Keratinocyte (primary cell): ENCODE measurements at regions not wholly inside any gene's neighbourhood (a gene's known extent, or its start where the extent isn't known, plus 50 kb on each side); places are given as distances from the start of the nearest gene placed in this dataset.
"Not testable (repeated sequence)": the region's sequence is repeated elsewhere in the genome, so short reads cannot be mapped to it uniquely, and the experiment has no call there.

Experiments used
- DNase-seq: peaks from one replicate; pipeline ENCODE4 v3.0.0-alpha.2; 2011; ENCODE audit warnings: low read depth, missing footprints, low spot score
- FAIRE-seq: peaks from 2 replicates; lab custom pipeline; 2011; peaks lifted over from hg19 to GRCh38; lab: Jason Lieb, UNC
- H2AFZ ChIP-seq: 2 replicates; pipeline ENCODE4 v1.6.0; 2012; ENCODE audit warnings: low read length, control low read depth, inconsistent platforms; ENCODE audit not compliant: control insufficient read depth
- H3K27ac ChIP-seq: 2 replicates; pipeline ENCODE4 v1.5.1; 2011; ENCODE audit warnings: low read length; ENCODE audit not compliant: control insufficient read depth, insufficient read depth
- H3K27me3 ChIP-seq: 3 replicates; pipeline ENCODE4 v1.6.0; 2011; ENCODE audit warnings: low read length; ENCODE audit not compliant: control insufficient read depth, insufficient read depth; ENCODE audit errors: extremely low read depth
- H3K36me3 ChIP-seq, 2 experiments: 2 replicates in 1 of 2; 3 replicates in 1 of 2; pipeline ENCODE4 v1.5.1; 2011; ENCODE audit warnings: low read length in 2 of 2, mild to moderate bottlenecking in 1 of 2; ENCODE audit not compliant: control insufficient read depth in 2 of 2, insufficient read depth in 2 of 2; ENCODE audit errors: extremely low read depth in 1 of 2
- H3K4me1 ChIP-seq: 3 replicates; pipeline ENCODE4 v1.5.1; 2011; ENCODE audit warnings: low read length; ENCODE audit not compliant: control insufficient read depth, insufficient read depth; ENCODE audit errors: extremely low read depth
- H3K4me2 ChIP-seq: 3 replicates; pipeline ENCODE4 v1.6.0; 2011; ENCODE audit warnings: low read depth, low read length; ENCODE audit not compliant: control insufficient read depth, insufficient read depth; ENCODE audit errors: extremely low read depth
- H3K4me3 ChIP-seq, 3 experiments: fragments of 200-600 bp in 1 of 3; sonication (generic) in 1 of 3; 2 replicates in 2 of 3; 3 replicates in 1 of 3; pipeline ENCODE4 v1.5.1; 2011 to 2016; ENCODE audit warnings: low read length in 3 of 3, mild to moderate bottlenecking in 3 of 3, control low read depth in 2 of 3, inconsistent platforms in 1 of 3, low read depth in 1 of 3, mixed read lengths in 1 of 3, mixed run types in 1 of 3, moderate library complexity in 1 of 3; ENCODE audit not compliant: control insufficient read depth in 2 of 3, insufficient read depth in 2 of 3; ENCODE audit errors: extremely low read depth in 1 of 3
- H3K79me2 ChIP-seq: 2 replicates; pipeline ENCODE4 v1.6.0; 2012; ENCODE audit warnings: low read length; ENCODE audit not compliant: control insufficient read depth, insufficient read depth
- H3K9ac ChIP-seq: 3 replicates; pipeline ENCODE4 v1.6.0; 2011; ENCODE audit warnings: low read length; ENCODE audit not compliant: control insufficient read depth, insufficient read depth; ENCODE audit errors: extremely low read depth
- H3K9me1 ChIP-seq: 3 replicates; pipeline ENCODE4 v1.6.0; 2011; ENCODE audit warnings: low read length; ENCODE audit not compliant: control insufficient read depth, insufficient read depth; ENCODE audit errors: extremely low read depth
- H3K9me3 ChIP-seq: 2 replicates; pipeline ENCODE4 v1.5.1; 2012; ENCODE audit warnings: low read depth, low read length; ENCODE audit not compliant: control insufficient read depth
- H4K20me1 ChIP-seq: 3 replicates; pipeline ENCODE4 v1.6.0; 2011; ENCODE audit warnings: low read length; ENCODE audit not compliant: control insufficient read depth, insufficient read depth; ENCODE audit errors: extremely low read depth
- EZH2 ChIP-seq: IDR thresholded peaks from one replicate; pipeline ENCODE4 v1.6.1; 2012; ENCODE audit warnings: inconsistent platforms, mild to moderate bottlenecking, low read length, moderate library complexity
- dilution Hi-C: fragments of 300-500 bp; cut with MboI; formaldehyde crosslinking; loops from one replicate; pipeline ENCODE4 v1.7.0; 2020; ENCODE audit warnings: low sequenced_read_pairs; ENCODE audit not compliant: extremely low pct_ligation_motif_present
- TF ChIP-seq, protein P1 (sequence below), 3 experiments: IDR thresholded peaks in 1 of 3; conservative IDR thresholded peaks in 1 of 3; optimal IDR thresholded peaks in 1 of 3; 2 replicates in 2 of 3; 3 replicates in 1 of 3; pipeline versions ENCODE3 to v1.5.1; 2011; ENCODE audit warnings: low read length in 3 of 3, mild to moderate bottlenecking in 3 of 3, moderate library complexity in 2 of 3, control low read depth in 1 of 3, inconsistent platforms in 1 of 3; ENCODE audit not compliant: insufficient read depth in 2 of 3; ENCODE audit errors: extremely low read depth in 1 of 3

DNA sequence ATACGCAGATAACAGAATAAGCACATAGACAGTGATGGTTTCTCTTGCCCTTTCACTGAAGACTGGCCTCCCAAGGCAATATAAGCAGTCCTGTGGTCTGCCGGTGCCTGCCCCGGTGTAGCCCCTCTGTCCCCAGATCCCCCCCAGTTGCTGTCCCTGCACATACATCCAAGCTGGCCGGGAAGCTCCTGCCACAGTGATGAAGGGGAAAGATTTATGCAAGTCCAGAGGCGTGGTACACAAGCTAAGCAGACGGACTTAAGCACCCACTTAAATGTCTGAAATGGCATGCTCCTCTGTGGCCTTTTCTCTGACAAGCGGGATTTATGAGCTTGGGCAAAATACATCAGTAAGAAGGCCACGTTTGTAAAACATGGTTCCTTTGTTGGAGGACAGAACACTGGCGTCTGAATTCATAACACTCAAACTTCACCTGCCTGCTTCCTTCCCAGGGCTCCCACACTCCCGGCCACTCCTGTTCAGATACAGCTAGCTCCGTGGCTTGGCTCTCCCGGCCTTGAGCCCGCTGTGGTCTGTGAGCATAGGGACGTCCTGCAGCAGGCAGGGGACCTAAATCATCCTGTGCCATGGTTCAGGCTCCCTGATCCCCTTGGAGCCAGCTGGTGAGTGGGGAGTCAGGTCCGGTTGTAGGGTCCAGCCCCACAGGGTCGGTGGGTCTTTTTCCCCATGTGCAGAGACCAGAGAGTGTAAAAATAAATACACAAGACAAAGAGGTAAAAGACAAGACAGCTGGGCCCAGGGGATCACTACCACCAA lies 61.7 kb upstream of the PPP2R2D start:
- DNase-seq: no peak
- Histone ChIP-seq H3K36me3 (no peaks in the 10 kb centered on the region), H3K27ac (no peak overlapping the region), H3K79me2 (no peaks in the 10 kb centered on the region), H3K9me1 (no peaks in the 10 kb centered on the region), H3K9me3 (peaks cover 3% of the 10 kb centered on the region), H3K4me2 (no peak overlapping the region), H3K4me1 (no peaks in the 10 kb centered on the region), H3K4me3 (no peak overlapping the region), H3K27me3 (no peaks in the 10 kb centered on the region), H3K9ac (no peak overlapping the region), H4K20me1 (no peaks in the 10 kb centered on the region), H2AFZ (no peak overlapping the region)
- dilution Hi-C loops: no loop called here
- FAIRE-seq: no peak
- no peak for TF ChIP-seq EZH2
- TF ChIP-seq, protein P1, sequence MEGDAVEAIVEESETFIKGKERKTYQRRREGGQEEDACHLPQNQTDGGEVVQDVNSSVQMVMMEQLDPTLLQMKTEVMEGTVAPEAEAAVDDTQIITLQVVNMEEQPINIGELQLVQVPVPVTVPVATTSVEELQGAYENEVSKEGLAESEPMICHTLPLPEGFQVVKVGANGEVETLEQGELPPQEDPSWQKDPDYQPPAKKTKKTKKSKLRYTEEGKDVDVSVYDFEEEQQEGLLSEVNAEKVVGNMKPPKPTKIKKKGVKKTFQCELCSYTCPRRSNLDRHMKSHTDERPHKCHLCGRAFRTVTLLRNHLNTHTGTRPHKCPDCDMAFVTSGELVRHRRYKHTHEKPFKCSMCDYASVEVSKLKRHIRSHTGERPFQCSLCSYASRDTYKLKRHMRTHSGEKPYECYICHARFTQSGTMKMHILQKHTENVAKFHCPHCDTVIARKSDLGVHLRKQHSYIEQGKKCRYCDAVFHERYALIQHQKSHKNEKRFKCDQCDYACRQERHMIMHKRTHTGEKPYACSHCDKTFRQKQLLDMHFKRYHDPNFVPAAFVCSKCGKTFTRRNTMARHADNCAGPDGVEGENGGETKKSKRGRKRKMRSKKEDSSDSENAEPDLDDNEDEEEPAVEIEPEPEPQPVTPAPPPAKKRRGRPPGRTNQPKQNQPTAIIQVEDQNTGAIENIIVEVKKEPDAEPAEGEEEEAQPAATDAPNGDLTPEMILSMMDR (optimal IDR thresholded peaks at IDR 0.05 in 1 of 3, IDR thresholded peaks at IDR 0.05 in 1 of 3, conservative IDR thresholded peaks at IDR 0.05 in 1 of 3; ENCODE audit: extremely low read depth in 1 of 3, insufficient read depth in 2 of 3, low read length in 3 of 3): no peak

DNA sequence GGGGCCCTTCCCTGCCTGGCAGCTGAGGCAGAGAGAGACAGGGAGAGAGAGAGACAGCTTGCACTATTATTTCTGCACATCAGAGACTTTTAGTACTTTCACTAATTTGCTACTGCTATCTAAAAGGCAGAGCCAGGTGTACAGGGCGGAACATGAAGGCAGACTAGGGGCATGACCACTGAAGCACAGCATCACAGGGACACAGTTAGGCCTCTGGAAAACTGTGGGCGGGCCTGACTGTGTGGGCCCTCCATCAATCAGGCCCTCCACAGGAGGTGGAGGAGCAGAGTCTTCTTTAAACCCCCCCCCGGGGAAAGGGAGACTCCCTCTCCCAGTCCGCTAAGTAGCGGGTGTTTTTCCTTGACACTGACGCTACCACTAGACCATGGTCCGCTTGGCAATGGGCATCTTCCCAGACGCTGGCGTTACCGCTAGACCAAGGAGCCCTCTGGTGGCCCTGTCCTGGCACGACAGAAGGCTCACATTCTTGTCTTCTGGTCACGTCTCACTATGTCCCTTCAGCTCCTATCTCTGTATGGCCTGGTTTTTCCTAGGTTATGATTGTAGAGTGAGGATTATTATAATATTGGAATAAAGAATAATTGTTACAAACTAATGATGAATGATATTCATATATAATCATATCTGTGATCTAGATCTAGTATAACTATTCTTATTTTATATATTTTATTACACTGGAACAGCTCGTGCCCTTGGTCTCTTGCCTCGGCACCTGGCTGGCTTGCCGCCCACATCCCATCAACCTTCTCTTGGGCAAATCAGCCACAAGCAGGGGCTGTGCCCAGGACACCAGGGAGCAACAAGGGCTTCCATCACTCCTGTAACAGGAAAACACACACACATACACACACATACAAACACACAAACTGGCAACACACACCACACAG lies 60.7 kb upstream of the PPP2R2D start:
- dilution Hi-C loops, H3K4me2 ChIP-seq, H3K27me3 ChIP-seq, H3K9ac ChIP-seq, H3K79me2 ChIP-seq, H3K9me1 ChIP-seq, FAIRE-seq, H2AFZ ChIP-seq, H3K36me3 ChIP-seq, H3K4me3 ChIP-seq, H3K9me3 ChIP-seq, H4K20me1 ChIP-seq, H3K27ac ChIP-seq, DNase-seq, H3K4me1 ChIP-seq: not testable (repeated sequence)
